GM18909 (cell line): ENCODE measurements at regions not wholly inside any gene's neighbourhood (a gene's known extent, or its start where the extent isn't known, plus 50 kb on each side); places are given as distances from the start of the nearest gene placed in this dataset.
"Not testable (repeated sequence)": the region's sequence is repeated elsewhere in the genome, so short reads cannot be mapped to it uniquely, and the experiment has no call there.

ENCODE experiments used
- ATAC-seq: cut with Tn5 transposase; IDR thresholded peaks from one replicate; pipeline ENCODE4 v1.9.1; 2021; ENCODE audit warnings: mild to moderate bottlenecking; ENCODE audit not compliant: unreplicated experiment, poor library complexity

DNA sequence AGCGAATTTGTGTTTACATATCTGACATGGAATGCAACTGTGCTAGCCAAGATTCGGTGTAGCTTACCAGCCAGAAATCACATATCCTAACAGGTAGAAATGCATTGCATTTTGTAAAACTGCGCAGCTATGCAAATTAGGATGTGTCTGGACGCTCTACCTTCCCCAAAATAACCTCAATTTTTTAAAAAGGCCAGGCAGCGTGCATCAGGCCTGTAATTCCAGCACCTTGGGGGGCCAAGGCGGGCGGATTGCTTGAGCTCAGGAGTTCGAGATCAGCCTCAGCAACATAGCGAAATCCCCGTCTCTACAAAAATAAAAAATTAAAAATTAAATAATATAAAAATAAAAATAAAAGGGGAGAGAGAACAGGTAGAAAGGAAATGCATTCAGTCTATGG lies 305.0 kb downstream of the TYW1 start:
- ATAC-seq, result no peak

DNA sequence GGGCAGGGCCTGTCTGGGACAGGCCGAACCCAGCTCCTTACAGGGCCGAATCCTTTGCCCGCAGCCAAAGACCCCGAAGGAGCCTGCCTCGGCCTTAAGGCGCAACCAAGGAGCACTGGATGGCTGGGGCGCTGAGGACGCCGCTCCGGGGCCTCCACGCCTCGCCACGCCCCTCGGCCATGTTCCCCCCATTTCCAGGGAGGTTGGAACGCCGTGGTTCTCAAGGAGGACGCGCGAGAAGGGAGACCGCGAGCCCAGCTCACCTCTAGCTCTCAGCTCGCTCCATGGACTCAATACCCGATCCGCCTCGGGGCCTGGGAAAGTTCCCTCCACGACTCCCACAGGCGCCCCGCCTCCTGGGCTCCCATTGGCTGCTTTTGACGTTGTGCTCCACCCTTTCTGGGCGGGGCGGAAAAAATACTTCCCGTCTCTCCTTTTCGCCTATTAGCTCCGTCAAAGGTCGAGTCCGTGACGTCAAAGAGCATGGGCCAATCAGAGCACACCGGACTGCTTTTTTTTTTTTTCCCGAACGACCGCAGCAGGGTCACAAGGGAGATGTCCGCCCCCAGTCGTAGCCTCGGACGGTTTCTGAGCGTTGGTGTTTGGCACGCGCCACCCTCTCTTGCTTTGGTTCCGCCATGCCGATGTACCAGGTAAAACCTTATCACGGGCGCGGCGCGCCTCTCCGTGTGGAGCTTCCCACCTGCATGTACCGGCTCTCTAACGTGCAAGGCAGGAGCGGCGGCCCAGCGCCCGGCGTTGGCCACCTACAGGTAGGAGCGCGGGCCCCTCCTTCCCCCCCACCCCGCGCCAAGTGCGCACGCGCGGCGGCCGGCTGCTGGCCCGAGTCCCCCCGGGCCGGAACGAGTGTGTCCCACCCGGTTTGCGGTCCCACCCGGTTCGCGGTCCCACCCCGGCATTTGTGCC lies 305.7 kb downstream of the TYW1 start:
- peak; percentile 92 for ATAC-seq

DNA sequence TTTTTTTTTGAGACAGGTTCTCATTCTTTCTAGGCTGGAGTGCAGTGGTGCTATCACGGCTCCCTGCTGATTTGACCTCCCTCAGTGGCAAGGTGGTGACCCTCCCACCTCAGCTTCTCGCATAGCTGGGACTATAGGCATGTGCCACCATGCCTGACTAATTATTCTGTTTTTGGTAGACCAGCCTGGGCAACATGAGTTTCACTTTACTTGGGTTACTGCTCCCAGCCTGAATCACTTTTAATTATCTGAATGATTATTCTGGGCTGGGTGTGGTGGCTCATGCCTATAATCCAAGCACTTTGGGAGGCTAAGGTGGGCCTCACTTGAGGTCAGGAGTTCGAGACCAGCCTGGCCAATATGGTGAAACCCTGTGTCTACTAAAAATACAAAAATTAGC lies 308.2 kb downstream of the TYW1 start:
- ATAC-seq, result not testable (repeated sequence)

- ATAC-seq, result no peak
Observed at GRCh38 chr7:67306331-67306730, 309.7 kb downstream of the TYW1 start.

DNA sequence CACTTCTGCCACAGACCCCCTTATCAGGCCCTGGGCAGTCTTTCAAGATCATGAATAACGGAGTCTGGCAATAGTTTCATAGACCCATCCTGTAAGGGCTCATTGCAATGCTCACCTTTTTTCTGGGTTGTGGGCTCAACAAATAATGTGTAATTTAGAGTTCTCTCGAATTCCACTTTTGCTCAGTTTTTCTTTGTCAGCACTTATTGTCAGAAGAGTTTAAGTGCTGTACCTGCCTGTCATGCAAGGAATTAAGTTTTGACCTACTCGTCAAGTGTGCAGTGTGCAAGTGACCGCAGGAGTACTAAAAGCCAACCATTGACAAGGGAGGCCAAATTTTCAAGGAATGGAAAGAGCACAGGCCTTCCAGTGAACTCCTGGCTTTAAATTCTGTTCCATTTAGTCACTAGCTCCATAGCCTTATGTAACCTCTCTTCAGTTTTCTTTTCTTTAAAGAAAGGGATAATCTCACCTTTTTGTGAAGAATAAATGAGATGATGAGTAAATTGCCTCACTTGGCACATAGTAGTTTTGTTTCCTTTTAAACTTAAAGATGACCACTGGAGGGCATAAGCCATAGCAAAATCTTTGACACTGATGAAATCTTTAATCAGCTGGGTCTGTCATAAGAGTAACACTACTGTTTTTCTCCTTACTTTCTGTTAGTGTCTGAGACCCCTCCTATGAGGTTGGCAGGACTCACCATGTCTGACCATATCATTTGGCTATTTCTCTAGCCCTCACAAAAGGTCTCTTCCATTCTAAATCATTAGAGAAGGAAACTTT lies 313.3 kb downstream of the TYW1 start:
- no peak for ATAC-seq

- no peak for ATAC-seq
Observed at GRCh38 chr7:67311901-67312300, 315.3 kb downstream of the TYW1 start.

GRCh38 chr7:67313213-67313612 lies 316.6 kb downstream of the TYW1 start:
- ATAC-seq, result no peak

DNA sequence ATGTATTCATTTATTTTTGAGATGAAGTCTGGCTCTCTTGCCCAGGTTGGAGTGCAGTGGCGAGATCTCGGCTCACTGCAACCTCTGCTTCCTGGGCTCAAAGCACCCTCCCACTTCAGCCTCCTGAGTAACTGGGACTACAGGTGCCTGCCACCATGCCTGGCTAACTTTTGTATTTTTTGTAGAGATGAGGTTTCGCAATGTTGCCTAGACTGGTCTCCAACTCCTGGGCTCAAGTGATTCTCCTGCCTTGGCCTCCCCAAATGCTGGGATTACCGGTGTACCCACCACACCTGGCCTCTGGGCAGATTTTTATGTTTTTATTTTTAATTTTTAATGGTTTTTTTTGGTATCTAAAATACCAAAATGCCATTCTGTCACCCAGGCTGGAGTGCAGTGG lies 320.3 kb downstream of the TYW1 start:
- not testable (repeated sequence) for ATAC-seq

- ATAC-seq, result not testable (repeated sequence)
Observed at GRCh38 chr7:67328257-67328656, 331.6 kb downstream of the TYW1 start.

DNA sequence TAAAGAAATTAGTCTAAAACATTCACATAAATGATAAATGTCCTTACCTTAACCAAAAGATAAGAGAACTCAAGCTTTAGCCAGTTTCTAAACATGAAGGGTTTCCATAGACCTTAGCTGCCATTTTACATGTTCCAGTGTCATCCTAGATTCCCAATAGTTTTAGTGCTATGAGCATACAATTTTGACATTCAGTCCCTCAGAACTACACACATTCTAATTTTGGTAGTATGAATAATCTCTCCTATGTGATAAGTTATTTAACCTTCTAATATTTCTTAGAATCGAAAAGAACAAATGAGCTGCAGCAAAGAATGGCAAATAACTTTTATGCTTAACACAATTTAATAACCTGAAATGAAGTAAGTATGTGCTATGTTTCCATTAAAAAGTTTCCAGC lies 338.5 kb downstream of the TYW1 start:
- not testable (repeated sequence) for ATAC-seq

- ATAC-seq, result not testable (repeated sequence)
Observed at GRCh38 chr7:67335663-67336062, 339.0 kb downstream of the TYW1 start.

GRCh38 chr7:67338545-67338944 lies 341.9 kb downstream of the TYW1 start:
- not testable (repeated sequence) for ATAC-seq

GRCh38 chr7:67341153-67341768 lies 344.6 kb downstream of the TYW1 start:
- no peak for ATAC-seq

GRCh38 chr7:67343114-67343513 lies 346.5 kb downstream of the TYW1 start:
- ATAC-seq, result no peak

- no peak for ATAC-seq
Observed at GRCh38 chr7:67343572-67343971, 346.9 kb downstream of the TYW1 start.

GRCh38 chr7:67344481-67345193 lies 348.0 kb downstream of the TYW1 start:
- no peak for ATAC-seq

DNA sequence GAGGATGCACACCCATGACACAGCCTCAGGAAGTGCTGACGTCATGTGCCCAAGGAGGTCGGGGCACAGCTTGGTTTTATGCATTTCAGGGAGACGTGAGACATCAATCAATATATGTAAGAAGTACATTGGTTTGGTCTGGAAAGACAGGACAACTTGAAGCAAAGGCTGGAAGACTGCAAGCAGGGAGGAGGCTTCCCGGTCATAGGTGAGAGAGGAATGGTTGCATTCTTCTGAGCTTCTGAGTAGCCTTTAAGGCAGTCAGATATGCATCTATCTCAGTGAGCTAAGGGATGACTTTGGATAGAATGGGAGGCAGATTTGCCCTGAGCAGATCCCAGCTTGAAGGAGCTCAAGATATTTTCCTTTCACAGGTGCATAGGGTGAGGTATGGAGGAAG lies 349.5 kb downstream of the TYW1 start:
- no peak for ATAC-seq

- no peak for ATAC-seq
Observed at GRCh38 chr7:67346876-67347275, 350.2 kb downstream of the TYW1 start.

- ATAC-seq, result no peak
Observed at GRCh38 chr7:67348171-67348570, 351.5 kb downstream of the TYW1 start.

- not testable (repeated sequence) for ATAC-seq
Observed at GRCh38 chr7:67357653-67358052, 361.0 kb downstream of the TYW1 start.
